Cardiac muscle cell (in vitro differentiated cells and primary cell): ENCODE measurements at regions not wholly inside any gene's neighbourhood (a gene's known extent, or its start where the extent isn't known, plus 50 kb on each side); places are given as distances from the start of the nearest gene placed in this dataset.

Experiments used
- DNase-seq, 2 donors: peaks; one replicate each; pipeline versions ENCODE4 v3.0.0 to v3.0.0-alpha.2; 2010 to 2017; ENCODE audit warnings: low read depth in 1 of 2, low spot score in 1 of 2
- H3K27ac ChIP-seq: fragments of 200-600 bp; sonication (generic); 2 replicates; pipeline ENCODE4 v1.5.1; 2016
- H3K27me3 ChIP-seq: fragments of 200-600 bp; sonication (generic); 2 replicates; pipeline ENCODE4 v1.6.0; 2016; ENCODE audit warnings: control low read depth
- H3K36me3 ChIP-seq: fragments of 200-600 bp; sonication (generic); 2 replicates; pipeline ENCODE4 v1.5.1; 2016; ENCODE audit warnings: control low read depth
- H3K4me1 ChIP-seq: fragments of 200-600 bp; sonication (generic); 2 replicates; pipeline ENCODE4 v1.8.1; 2017; ENCODE audit warnings: low read depth, mild to moderate bottlenecking, mixed run types
- H3K4me3 ChIP-seq: fragments of 200-600 bp; sonication (generic); 2 replicates; pipeline ENCODE4 v1.5.1; 2016; ENCODE audit warnings: mild to moderate bottlenecking
- H3K9me3 ChIP-seq: fragments of 200-600 bp; sonication (generic); 2 replicates; pipeline ENCODE4 v1.5.1; 2017; ENCODE audit warnings: low read depth, mild to moderate bottlenecking, control low read depth
- CTCF ChIP-seq: IDR thresholded peaks from 2 replicates; pipeline ENCODE4 v1.5.1; 2012; ENCODE audit warnings: low read depth, mild to moderate bottlenecking, low read length

GRCh38 chr2:52939250-52939649 is 828.4 kb upstream of the CHAC2 start:
- H3K27ac ChIP-seq, result no peak overlapping the region
- no peak for TF ChIP-seq CTCF
- DNase-seq, result no peak
- H3K27me3 ChIP-seq, result no peaks in the 10 kb centered on the region
- no peaks in the 10 kb centered on the region for H3K9me3 ChIP-seq
- H3K4me3 ChIP-seq, result no peak overlapping the region
- H3K36me3 ChIP-seq, result no peaks in the 10 kb centered on the region
- H3K4me1 ChIP-seq, result no peaks in the 10 kb centered on the region

GRCh38 chr2:52936029-52936428 is 831.6 kb upstream of the CHAC2 start:
- H3K4me1 ChIP-seq, result no peaks in the 10 kb centered on the region
- no peaks in the 10 kb centered on the region for H3K9me3 ChIP-seq
- no peaks in the 10 kb centered on the region for H3K36me3 ChIP-seq
- TF ChIP-seq CTCF, result no peak
- no peaks in the 10 kb centered on the region for H3K27me3 ChIP-seq
- DNase-seq, result no peak
- no peak overlapping the region for H3K27ac ChIP-seq
- no peak overlapping the region for H3K4me3 ChIP-seq

- no peak for TF ChIP-seq CTCF
- Histone ChIP-seq H3K27ac (no peak overlapping the region), H3K36me3 (no peaks in the 10 kb centered on the region), H3K4me3 (no peak overlapping the region), H3K9me3 (no peaks in the 10 kb centered on the region), H3K27me3 (no peaks in the 10 kb centered on the region), H3K4me1 (no peaks in the 10 kb centered on the region)
- DNase-seq, result no peak
Measured at GRCh38 chr2:52934920-52935640, 832.5 kb upstream of the CHAC2 start.

- Histone ChIP-seq H3K4me1 (no peaks in the 10 kb centered on the region), H3K27me3 (no peaks in the 10 kb centered on the region), H3K4me3 (no peak overlapping the region), H3K27ac (no peak overlapping the region), H3K36me3 (no peaks in the 10 kb centered on the region), H3K9me3 (no peaks in the 10 kb centered on the region)
- peak in 1 of 2 donors; percentile 51 for DNase-seq
- TF ChIP-seq CTCF, result no peak
Measured at GRCh38 chr2:52934323-52934898, 833.2 kb upstream of the CHAC2 start.

GRCh38 chr2:52933878-52934277 is 833.7 kb upstream of the CHAC2 start:
- Histone ChIP-seq H3K27ac (no peak overlapping the region), H3K27me3 (no peaks in the 10 kb centered on the region), H3K4me3 (no peak overlapping the region), H3K9me3 (no peaks in the 10 kb centered on the region), H3K36me3 (no peaks in the 10 kb centered on the region), H3K4me1 (no peaks in the 10 kb centered on the region)
- no peak for TF ChIP-seq CTCF
- peak in 1 of 2 donors; percentile 5 for DNase-seq
